ENCODE measurements at regions not wholly inside any gene's neighbourhood (a gene's known extent, or its start where the extent isn't known, plus 50 kb on each side); places are given as distances from the start of the nearest gene placed in this dataset.
"Not testable (repeated sequence)": the region's sequence is repeated elsewhere in the genome, so short reads cannot be mapped to it uniquely, and the experiment has no call there.

GRCh38 chr19:28435551-28436271 lies 777.2 kb downstream of the UQCRFS1 start:
- H2BK15ac ChIP-seq (ENCODE audit: low read depth, low read length): no peak overlapping the region
- H4K91ac ChIP-seq (ENCODE audit: insufficient read length, low read depth, low read length): no peak overlapping the region
- H3K4me2 ChIP-seq (ENCODE audit: insufficient read depth, insufficient read length, low read length): no peak overlapping the region
- no peaks in the 10 kb centered on the region for H3K79me2 ChIP-seq (ENCODE audit: insufficient read depth, low read length)
- H4K8ac ChIP-seq (replicated peaks; ENCODE audit: insufficient read length, low read depth, low read length): no peak overlapping the region
- no peak overlapping the region for H3T11ph ChIP-seq (ENCODE audit: low read length)
- no peaks in the 10 kb centered on the region for H3K9me3 ChIP-seq (ENCODE audit: control insufficient read depth, low read depth, low read length)
- Mint-ChIP-seq H3K9me3 (peaks cover 46 to 57% of the 10 kb centered on the region in 2 experiments), H3K27ac (no peak overlapping the region), H3K4me3 (no peak overlapping the region), H3K36me3 (ENCODE audit: insufficient read depth in 1 of 3, low read depth in 3 of 3) (peaks cover 33 to 49% (median 37%) of the 10 kb centered on the region in 3 experiments), H3K27me3 (ENCODE audit: low read depth) (peaks cover 12% of the 10 kb centered on the region), H3K4me1 (peaks cover 4 to 17% of the 10 kb centered on the region in 2 experiments; a peak in 2 of 4 replicates)
- no peaks in the 10 kb centered on the region for H4K20me1 ChIP-seq (ENCODE audit: control insufficient read depth, insufficient read depth, insufficient read length)
- H2AFZ ChIP-seq (ENCODE audit: low read length): no peak overlapping the region
- H3K4me1 ChIP-seq (ENCODE audit: insufficient read depth, low read length): 0 out of 2 replicates have a peak, but pooled peaks cover 4% of the 10 kb centered on the region
- no peak overlapping the region for H2BK12ac ChIP-seq (ENCODE audit: insufficient read length, low read depth, low read length)
- no peak overlapping the region for H3K23ac ChIP-seq (ENCODE audit: insufficient read length, low read depth, low read length)
- H3K23me2 ChIP-seq (ENCODE audit: insufficient read length, low read depth, low read length, poor library complexity, severe bottlenecking): no peaks in the 10 kb centered on the region
- H3K27me3 ChIP-seq (ENCODE audit: insufficient read depth, low read length): no peaks in the 10 kb centered on the region
- no peak for TF ChIP-seq CTCF (conservative IDR thresholded peaks at IDR 0.05)
- no peak overlapping the region for H3K18ac ChIP-seq (ENCODE audit: insufficient read length, low read depth, low read length)
- H3K56ac ChIP-seq (ENCODE audit: insufficient read length, low read depth, low read length): no peak overlapping the region
- H4K5ac ChIP-seq (ENCODE audit: insufficient read length, low read depth, low read length): no peak overlapping the region
- H3K27ac ChIP-seq (ENCODE audit: insufficient read length, low read depth, low read length): no peak overlapping the region
- no peak overlapping the region for H3K14ac ChIP-seq (ENCODE audit: insufficient read depth, low read length)
- H2AK5ac ChIP-seq (ENCODE audit: insufficient read length, low read length): no peak overlapping the region
- WGBS (ENCODE audit: extremely low coverage, insufficient read length, low lambda C conversion rate): no CpG with 5 or more reads among the region's 8 CpGs
- DNase-seq: no peak
- H2BK20ac ChIP-seq (ENCODE audit: low read depth, low read length, poor library complexity, severe bottlenecking): no peak overlapping the region
- H3K4ac ChIP-seq (ENCODE audit: low read depth, low read length): no peak overlapping the region
- H3K79me1 ChIP-seq (ENCODE audit: insufficient read depth, low read depth, low read length, poor library complexity, severe bottlenecking): no peaks in the 10 kb centered on the region
- no peak overlapping the region for H3K9ac ChIP-seq (ENCODE audit: extremely low read depth, insufficient read length, low read length)
- H2BK5ac ChIP-seq (ENCODE audit: insufficient read length, low read length): no peak overlapping the region
- no peak overlapping the region for H2BK120ac ChIP-seq (ENCODE audit: low read depth, low read length, poor library complexity, severe bottlenecking)

GRCh38 chr19:28434794-28435193 lies 778.2 kb downstream of the UQCRFS1 start:
- Mint-ChIP-seq H3K36me3 (ENCODE audit: insufficient read depth in 1 of 3, low read depth in 3 of 3) (peaks cover 33 to 52% (median 37%) of the 10 kb centered on the region in 3 experiments), H3K27me3 (ENCODE audit: low read depth) (peaks cover 13% of the 10 kb centered on the region), H3K9me3 (peaks cover 48 to 57% of the 10 kb centered on the region in 2 experiments), H3K4me1 (peaks cover 4 to 18% of the 10 kb centered on the region in 2 experiments; a peak in 2 of 4 replicates)
- H3K4me2 ChIP-seq (ENCODE audit: insufficient read depth, insufficient read length, low read length); H2AFZ ChIP-seq (ENCODE audit: low read length); H3K4ac ChIP-seq (ENCODE audit: low read depth, low read length); H3K56ac ChIP-seq (ENCODE audit: insufficient read length, low read depth, low read length); H4K91ac ChIP-seq (ENCODE audit: insufficient read length, low read depth, low read length); H3K4me3 Mint-ChIP-seq; H4K5ac ChIP-seq (ENCODE audit: insufficient read length, low read depth, low read length); H4K20me1 ChIP-seq (ENCODE audit: control insufficient read depth, insufficient read depth, insufficient read length); H3K23me2 ChIP-seq (ENCODE audit: insufficient read length, low read depth, low read length, poor library complexity, severe bottlenecking); H3K9ac ChIP-seq (ENCODE audit: extremely low read depth, insufficient read length, low read length); H2AK5ac ChIP-seq (ENCODE audit: insufficient read length, low read length); H2BK20ac ChIP-seq (ENCODE audit: low read depth, low read length, poor library complexity, severe bottlenecking); H4K8ac ChIP-seq (replicated peaks; ENCODE audit: insufficient read length, low read depth, low read length); H3K27ac ChIP-seq (ENCODE audit: insufficient read length, low read depth, low read length); DNase-seq; H2BK5ac ChIP-seq (ENCODE audit: insufficient read length, low read length); H3K27ac Mint-ChIP-seq; H3K4me1 ChIP-seq (ENCODE audit: insufficient read depth, low read length); H3K18ac ChIP-seq (ENCODE audit: insufficient read length, low read depth, low read length); H3K23ac ChIP-seq (ENCODE audit: insufficient read length, low read depth, low read length); H3K27me3 ChIP-seq (ENCODE audit: insufficient read depth, low read length); H2BK120ac ChIP-seq (ENCODE audit: low read depth, low read length, poor library complexity, severe bottlenecking); H2BK15ac ChIP-seq (ENCODE audit: low read depth, low read length); H3K79me1 ChIP-seq (ENCODE audit: insufficient read depth, low read depth, low read length, poor library complexity, severe bottlenecking); H3K79me2 ChIP-seq (ENCODE audit: insufficient read depth, low read length); H3K14ac ChIP-seq (ENCODE audit: insufficient read depth, low read length); H3T11ph ChIP-seq (ENCODE audit: low read length); H3K9me3 ChIP-seq (ENCODE audit: control insufficient read depth, low read depth, low read length); H2BK12ac ChIP-seq (ENCODE audit: insufficient read length, low read depth, low read length): not testable (repeated sequence)
- WGBS (ENCODE audit: extremely low coverage, insufficient read length, low lambda C conversion rate): 100% methylated on average over 1 of the region's 9 CpGs
